ENCODE measurements at regions not wholly inside any gene's neighbourhood (a gene's known extent, or its start where the extent isn't known, plus 50 kb on each side); places are given as distances from the start of the nearest gene placed in this dataset.

DNA sequence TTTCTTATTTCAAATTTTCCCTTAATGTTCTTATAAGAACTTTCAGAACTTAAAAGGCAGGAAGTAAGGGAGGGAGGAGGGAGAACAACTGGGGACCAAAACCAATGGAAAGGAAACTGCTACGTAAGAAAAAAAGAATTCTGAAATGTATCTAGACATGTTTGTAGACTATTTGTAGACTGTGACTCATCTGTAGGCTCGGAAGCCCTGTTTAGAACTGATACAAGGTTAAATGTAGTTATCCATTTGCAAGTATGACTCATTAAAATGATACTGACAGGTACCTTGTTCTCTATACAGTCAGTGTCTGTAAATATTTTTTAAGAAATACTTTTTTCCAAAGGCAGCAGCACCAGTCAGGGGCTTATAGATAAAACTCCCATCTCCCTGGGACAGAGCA is 202.0 kb downstream of the DHX15 start:
- no peak for DNase-seq (ENCODE audit: low spot score)
- no peak for TF ChIP-seq CTCF (IDR thresholded peaks at IDR 0.05; ENCODE audit: extremely low read depth, insufficient read depth, missing control alignments)
- in situ Hi-C loops (cut with MboI; ENCODE audit: low pct_unique_long_range_greater_than_20kb, low sequenced_read_pairs, unreplicated experiment), result no loop called here

GRCh38 chr4:24380957-24381665 is 203.2 kb downstream of the DHX15 start:
- DNase-seq (ENCODE audit: low spot score), result no peak
- no peak for TF ChIP-seq CTCF (IDR thresholded peaks at IDR 0.05; ENCODE audit: extremely low read depth, insufficient read depth, missing control alignments)
- in situ Hi-C loops (cut with MboI; ENCODE audit: low pct_unique_long_range_greater_than_20kb, low sequenced_read_pairs, unreplicated experiment), result no loop called here

GRCh38 chr4:24373704-24374103 is 210.7 kb downstream of the DHX15 start:
- DNase-seq (ENCODE audit: low spot score), result no peak
- no peak for TF ChIP-seq CTCF (IDR thresholded peaks at IDR 0.05; ENCODE audit: extremely low read depth, insufficient read depth, missing control alignments)
- in situ Hi-C loops (cut with MboI; ENCODE audit: low pct_unique_long_range_greater_than_20kb, low sequenced_read_pairs, unreplicated experiment), result no loop called here

DNA sequence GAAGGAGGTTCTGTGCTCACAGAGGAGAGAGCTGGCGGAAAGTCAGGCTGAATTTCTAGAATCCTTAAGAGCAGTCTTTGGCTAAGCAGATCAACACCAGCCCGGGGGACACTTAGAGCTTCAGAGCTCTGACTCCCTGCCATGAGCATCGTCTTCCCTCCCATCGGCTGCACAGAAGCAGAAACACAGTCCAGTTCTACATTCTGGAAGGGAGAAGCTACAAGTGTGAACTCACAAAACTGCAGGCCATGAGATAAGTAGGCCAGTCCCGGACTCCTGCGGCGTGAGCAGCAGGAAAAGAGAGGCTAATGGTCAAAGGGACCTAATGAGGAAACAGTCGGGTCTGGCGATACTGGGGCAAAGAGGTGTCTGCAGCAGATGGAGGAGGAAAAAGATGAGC is 211.5 kb downstream of the DHX15 start:
- no peak for DNase-seq (ENCODE audit: low spot score)
- TF ChIP-seq CTCF (IDR thresholded peaks at IDR 0.05; ENCODE audit: extremely low read depth, insufficient read depth, missing control alignments), result no peak
- in situ Hi-C loops (cut with MboI; ENCODE audit: low pct_unique_long_range_greater_than_20kb, low sequenced_read_pairs, unreplicated experiment), result no loop called here

GRCh38 chr4:24372341-24372740 is 212.0 kb downstream of the DHX15 start:
- in situ Hi-C loops (cut with MboI; ENCODE audit: low pct_unique_long_range_greater_than_20kb, low sequenced_read_pairs, unreplicated experiment), result no loop called here
- no peak for TF ChIP-seq CTCF (IDR thresholded peaks at IDR 0.05; ENCODE audit: extremely low read depth, insufficient read depth, missing control alignments)
- no peak for DNase-seq (ENCODE audit: low spot score)

DNA sequence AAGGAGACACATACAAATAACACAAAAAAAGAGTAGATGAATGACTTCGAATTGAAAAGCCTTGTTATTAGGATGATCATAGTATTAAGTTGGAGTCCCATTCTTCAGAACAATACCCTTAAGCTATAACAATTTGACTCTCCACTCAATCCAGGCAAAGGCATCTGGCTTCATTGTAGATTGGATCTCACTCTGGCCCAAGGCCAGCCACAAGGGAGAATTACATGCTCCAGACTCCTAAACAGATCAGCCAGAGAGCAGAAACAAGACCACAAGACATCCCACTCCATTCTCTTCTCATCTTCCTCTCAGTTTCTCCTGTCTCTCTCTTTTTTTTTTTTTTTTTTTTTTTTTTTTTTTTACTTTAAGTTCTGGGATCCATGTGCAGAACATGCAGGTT is 213.9 kb downstream of the DHX15 start:
- in situ Hi-C loops (cut with MboI; ENCODE audit: low pct_unique_long_range_greater_than_20kb, low sequenced_read_pairs, unreplicated experiment), result no loop called here

More for the DNA sequence above, 213.9 kb downstream of the DHX15 start:
- DNase-seq (ENCODE audit: low spot score), result no peak
- TF ChIP-seq CTCF (IDR thresholded peaks at IDR 0.05; ENCODE audit: extremely low read depth, insufficient read depth, missing control alignments), result no peak
